ENCODE measurements at regions not wholly inside any gene's neighbourhood (a gene's known extent, or its start where the extent isn't known, plus 50 kb on each side); places are given as distances from the start of the nearest gene placed in this dataset.
"Not testable (repeated sequence)": the region's sequence is repeated elsewhere in the genome, so short reads cannot be mapped to it uniquely, and the experiment has no call there.

GRCh38 chr5:174436750-174437149, 287.6 kb upstream of the MSX2 start:
- no peak for DNase-seq (ENCODE audit: low read depth in 2 of 2)

DNA sequence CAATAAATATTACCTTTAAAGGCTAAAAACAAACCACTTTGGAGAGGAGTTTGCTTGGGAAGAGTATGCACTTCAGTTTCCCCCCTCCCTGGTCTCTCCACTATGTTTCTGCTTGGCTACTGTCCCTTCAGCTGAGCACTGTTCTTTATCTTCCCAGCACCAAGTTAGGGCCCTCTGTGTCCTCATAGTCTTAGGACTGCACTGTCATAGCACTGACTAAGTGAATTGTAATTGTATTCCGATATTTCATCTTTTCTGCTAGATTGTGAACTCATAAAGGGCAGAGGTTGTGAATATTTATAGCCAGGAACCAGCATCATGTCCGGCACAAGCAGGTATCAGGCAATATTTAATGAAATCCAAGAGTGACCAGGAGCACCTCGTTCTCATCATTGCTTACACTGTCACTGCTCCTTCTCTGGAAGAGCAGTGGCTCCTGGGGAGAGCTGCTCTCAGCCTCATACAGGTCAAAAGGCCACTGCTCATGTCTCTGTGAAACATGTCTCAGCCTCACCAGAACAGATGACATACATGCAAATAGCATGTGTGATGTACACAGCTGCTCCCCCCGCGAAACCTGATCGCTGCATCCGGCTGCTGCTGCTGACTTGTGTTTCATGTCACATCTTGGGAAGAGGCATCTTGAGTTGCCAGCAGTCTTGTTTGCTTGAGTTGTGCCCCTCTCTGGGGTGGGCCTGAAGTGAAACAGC, 279.7 kb upstream of the MSX2 start:
- no peak for DNase-seq (ENCODE audit: low read depth in 2 of 2)

- no peak for DNase-seq (ENCODE audit: low read depth in 2 of 2)
Observed at GRCh38 chr5:174446446-174446845, 277.9 kb upstream of the MSX2 start.

- DNase-seq (ENCODE audit: low read depth in 2 of 2), result no peak
Observed at GRCh38 chr5:174446988-174447387, 277.4 kb upstream of the MSX2 start.

DNA sequence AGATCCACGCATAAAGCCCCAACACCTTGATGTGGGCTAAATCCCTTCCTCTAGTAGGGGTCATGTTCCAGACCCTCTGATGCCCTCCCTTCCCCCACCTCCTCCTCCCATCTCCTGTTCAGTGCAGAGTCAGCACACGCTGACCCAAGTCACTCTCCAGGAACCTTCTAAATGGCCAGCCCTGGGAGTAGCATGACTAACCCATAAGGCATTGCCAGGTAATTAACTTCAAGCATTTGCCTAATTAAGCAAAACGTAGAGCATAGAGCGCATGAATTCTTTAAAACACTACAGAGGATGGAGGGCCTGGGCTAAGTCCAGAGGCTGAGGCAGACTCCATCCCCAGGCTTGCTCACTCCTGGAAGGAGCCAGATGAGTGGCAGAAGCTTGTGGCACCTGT, 276.3 kb upstream of the MSX2 start:
- DNase-seq (ENCODE audit: low read depth in 2 of 2), result no peak

DNA sequence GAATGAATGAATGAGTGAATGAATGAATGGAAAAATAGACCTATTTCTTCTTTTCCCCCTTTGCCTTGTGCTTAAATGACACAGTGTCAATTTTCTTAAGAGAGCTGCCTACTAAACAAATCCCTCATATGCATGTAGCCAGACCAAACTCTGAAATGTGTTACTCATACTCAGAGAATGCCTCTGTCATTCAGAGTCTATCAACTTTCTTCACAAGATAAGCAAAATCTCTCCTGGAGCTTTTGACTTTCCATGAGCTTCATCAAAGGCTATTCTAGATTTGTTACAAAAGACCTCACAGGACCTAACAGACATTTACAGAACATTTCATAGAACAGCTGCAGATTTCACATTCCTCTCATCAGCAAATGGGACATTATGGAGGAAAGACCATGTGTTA, 275.7 kb upstream of the MSX2 start:
- no peak for DNase-seq (ENCODE audit: low read depth in 2 of 2)

- no peak for DNase-seq (ENCODE audit: low read depth in 2 of 2)
Observed at GRCh38 chr5:174453690-174454089, 270.7 kb upstream of the MSX2 start.

DNA sequence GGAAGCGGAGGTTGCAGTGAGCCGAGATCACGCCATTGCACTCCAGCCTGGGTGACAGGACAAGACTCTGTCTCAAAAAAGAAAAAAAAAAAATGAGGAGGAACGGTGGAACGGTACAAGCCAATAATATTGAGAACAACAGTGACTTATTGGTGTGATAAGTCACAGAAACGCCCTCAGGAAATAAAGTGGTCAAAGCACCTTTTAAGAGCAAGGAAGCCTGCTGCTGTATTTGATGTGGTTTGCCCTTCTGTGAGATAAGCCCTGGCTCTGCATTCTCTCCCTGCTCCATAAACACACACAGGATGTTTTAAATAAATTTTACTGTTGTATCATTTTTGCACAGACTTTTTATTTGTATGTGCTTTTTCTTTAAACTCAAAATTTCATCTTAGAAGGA, 269.9 kb upstream of the MSX2 start:
- no peak for DNase-seq (ENCODE audit: low read depth in 2 of 2)

DNA sequence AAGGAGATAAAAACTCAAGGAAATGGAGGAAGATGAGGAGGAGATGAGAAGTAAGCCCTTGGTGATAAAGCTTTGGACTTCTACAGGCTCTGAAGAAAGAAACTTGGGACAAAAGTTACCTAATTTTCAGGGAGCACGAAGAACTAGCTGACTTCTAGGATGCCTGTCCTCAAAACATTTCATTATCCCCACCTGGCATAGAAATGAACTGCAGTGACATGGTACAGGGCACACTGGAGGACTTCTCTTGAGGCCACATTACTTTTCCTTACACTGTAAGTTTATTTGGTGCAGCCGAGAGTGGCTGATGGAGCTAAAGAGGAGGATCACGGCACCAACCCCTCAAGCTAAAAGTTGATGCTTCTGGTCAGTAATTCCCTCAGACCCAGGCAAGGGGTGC, 269.5 kb upstream of the MSX2 start:
- DNase-seq (ENCODE audit: low read depth in 2 of 2), result no peak

DNA sequence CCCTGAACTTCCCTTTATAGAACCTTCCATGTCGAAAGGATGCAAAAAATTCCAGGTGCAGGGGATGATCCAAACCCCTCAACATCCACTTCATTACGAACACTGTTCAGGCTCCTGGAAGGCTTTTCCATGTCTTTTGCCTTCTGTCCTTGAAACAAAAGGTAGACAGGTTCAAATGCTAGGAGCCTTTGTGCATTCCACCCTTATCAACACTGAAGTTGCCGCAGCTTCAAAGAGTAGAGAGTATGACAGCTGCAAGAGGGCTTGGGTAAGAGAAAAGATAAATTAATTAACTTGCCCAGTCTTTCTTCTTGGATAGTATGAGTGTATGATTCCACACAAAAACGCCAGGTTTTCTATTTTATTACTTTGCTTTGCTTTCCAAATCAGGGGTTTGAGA, 269.1 kb upstream of the MSX2 start:
- DNase-seq (ENCODE audit: low read depth in 2 of 2), result no peak

DNA sequence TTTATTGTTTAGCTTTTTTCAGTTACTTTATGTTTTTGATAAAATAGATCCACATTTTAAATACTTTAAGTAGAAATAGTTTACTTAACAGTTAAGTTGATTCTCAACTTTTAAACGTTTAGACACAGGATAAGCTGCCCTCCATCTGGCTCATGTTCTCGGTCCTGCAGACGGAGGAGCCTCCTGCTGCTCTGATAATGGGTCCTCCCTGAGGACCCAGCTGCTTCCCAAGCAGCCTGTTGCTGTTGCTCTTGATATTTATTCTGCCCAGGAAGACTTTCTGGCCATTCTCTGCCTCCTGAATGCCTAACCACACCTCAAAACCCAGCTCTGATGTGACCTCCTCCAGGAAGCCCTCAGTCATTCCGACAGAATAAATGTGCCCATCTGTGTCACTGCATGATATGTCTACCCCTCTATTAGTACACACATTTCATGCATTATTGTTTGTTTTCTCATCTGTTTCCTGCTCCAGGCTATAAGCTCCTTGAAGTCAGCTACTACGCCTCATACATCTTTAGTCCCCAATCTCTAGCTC, 267.2 kb upstream of the MSX2 start:
- DNase-seq (ENCODE audit: low read depth in 2 of 2), result no peak

GRCh38 chr5:174459071-174459702, 265.2 kb upstream of the MSX2 start:
- DNase-seq (ENCODE audit: low read depth in 2 of 2), result no peak

DNA sequence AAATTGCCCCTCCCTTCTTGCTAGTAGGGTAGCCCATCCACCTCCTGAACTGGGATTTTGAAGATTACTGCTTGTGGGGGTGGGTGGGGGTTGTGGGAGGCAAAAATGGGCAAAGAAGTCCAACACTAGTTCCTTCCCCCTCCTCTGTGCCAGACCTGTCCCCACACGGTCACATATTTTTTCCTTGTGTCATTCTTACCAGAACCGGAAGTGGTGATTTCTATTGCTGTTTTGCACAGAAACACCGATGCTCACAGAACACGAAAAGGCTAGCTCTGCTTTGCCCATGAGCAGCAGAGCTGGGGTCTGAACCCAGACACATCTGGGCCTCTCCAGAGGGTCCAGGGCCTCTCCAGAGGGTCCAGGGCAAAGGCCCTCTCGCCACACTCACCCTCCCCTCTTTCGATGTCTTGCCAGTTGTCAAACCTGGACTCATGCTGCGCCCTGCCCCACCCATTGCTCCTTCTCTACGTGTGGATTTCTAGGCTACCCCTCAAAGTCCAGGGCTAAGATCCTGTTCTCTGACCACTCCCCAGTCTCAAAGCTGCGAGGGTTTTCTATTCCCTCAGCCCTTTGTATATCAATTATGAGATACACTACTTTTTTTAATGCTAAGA, 264.4 kb upstream of the MSX2 start:
- DNase-seq (ENCODE audit: low read depth in 2 of 2), result no peak

GRCh38 chr5:174462129-174462528, 262.3 kb upstream of the MSX2 start:
- DNase-seq (ENCODE audit: low read depth in 2 of 2), result no peak

- DNase-seq (ENCODE audit: low read depth in 2 of 2), result no peak
Observed at GRCh38 chr5:174464504-174465165, 259.7 kb upstream of the MSX2 start.

DNA sequence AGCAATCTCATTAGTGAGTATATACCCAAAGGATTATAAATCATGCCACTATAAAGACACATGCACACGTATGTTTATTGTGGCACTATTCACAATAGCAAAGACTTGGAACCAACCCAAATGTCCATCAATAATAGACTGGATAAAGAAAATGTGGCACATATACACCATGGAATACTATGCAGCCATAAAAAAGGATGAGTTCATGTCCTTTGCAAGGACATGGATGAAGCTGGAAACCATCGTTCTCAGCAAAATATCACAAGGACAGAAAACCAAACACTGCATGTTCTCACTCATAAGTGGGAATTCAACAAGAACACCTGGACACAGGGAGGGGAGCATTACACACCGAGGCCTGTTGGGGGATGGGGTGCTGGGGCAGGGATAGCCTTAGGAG, 252.9 kb upstream of the MSX2 start:
- not testable (repeated sequence) for DNase-seq (ENCODE audit: low read depth in 2 of 2)

GRCh38 chr5:174472956-174473355, 251.4 kb upstream of the MSX2 start:
- no peak for DNase-seq (ENCODE audit: low read depth in 2 of 2)

DNA sequence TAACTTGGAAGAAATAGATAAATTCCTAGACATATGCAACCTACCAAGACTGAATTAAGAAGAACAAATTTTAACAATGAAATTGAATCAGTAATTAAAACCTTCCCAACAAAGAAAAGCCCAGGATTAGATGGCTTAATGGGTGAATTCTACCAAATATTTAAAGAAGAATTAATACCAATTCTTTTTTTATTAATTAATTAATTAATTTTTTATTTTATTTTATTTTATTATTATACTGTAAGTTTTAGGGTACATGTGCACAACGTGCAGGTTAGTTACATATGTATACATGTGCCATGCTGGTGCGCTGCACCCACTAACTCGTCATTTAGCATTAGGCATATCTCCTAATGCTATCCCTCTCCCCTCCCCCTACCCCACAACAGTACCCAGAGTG, 248.4 kb upstream of the MSX2 start:
- not testable (repeated sequence) for DNase-seq (ENCODE audit: low read depth in 2 of 2)

DNA sequence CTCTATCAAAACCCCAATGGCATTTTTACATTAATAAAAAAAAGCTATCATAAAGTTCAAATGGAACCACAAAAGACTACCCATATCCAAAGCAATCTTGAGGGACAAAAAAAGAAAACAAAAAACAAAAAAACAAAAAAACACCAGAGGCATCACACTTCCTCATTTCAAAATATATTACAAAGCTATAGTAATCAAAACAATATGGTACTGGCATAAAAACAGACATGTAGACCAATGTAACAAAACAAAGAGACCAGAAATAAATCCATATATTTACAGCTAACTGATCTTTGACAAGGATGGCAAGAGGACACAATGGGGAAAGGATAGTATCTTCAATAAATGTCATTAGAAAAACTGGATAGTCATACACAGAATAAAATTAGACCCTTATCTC, 245.1 kb upstream of the MSX2 start:
- DNase-seq (ENCODE audit: low read depth in 2 of 2), result no peak

DNA sequence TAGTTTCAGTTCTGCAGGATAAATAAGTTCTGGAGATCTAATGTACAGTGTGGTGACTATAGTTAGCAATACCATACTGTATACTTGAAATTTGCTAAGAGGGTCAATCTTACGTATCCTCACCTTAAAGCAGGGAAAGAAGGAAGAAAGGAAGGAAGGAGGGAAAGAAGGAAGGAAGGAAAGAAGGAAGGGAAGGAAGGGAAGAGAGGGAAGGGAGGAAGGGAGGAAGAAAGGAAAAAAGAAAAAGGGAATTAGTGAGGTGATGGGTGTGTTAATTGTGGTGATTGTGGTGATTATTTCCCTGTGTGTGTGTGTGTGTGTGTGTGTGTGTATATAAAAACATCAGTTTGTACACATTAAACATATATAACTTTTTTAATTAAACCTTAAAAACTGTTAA, 242.6 kb upstream of the MSX2 start:
- DNase-seq (ENCODE audit: low read depth in 2 of 2), result no peak

- no peak for DNase-seq (ENCODE audit: low read depth in 2 of 2)
Observed at GRCh38 chr5:174482607-174483024, 241.8 kb upstream of the MSX2 start.

DNA sequence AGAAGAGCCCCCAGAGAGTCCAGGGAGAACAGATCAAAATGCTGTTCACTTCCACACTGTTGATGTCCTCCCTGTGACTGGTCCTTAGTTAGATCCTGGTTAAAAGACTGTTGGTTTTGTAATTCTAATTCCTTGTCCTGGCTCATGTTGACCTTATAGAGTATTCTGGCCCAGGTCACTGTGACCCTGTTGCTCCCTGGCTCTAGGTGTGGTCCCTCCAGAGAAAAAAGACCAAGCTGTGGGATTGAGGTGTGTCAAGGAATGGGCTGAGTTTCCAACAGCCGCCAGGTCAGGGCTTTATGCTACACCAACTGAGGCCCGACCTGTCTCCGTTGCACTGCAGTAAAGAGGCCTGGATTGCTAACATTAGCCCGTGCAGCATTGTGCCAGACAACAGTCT, 241.0 kb upstream of the MSX2 start:
- DNase-seq (ENCODE audit: low read depth in 2 of 2), result no peak

GRCh38 chr5:174489215-174489614, 235.2 kb upstream of the MSX2 start:
- no peak for DNase-seq (ENCODE audit: low read depth in 2 of 2)

Data from stimulated activated CD8-positive, alpha-beta memory T cell treated with anti-CD3 and anti-CD28 coated beads, Interleukin-2, amount 100 ng/mL, for 1 hour (primary cell).